K562 (cell line): ENCODE measurements at regions not wholly inside any gene's neighbourhood (a gene's known extent, or its start where the extent isn't known, plus 50 kb on each side); places are given as distances from the start of the nearest gene placed in this dataset.
A peak's percentile ranks its signal among the peaks of the same experiment; 100 is the strongest.

Experiments used
- ATAC-seq: fragments of 200-7000 bp; cut with Tn5 transposase; 3 replicates; pipeline ENCODE4 v1.9.1; 2020; ENCODE audit warnings: moderate library complexity
- BruUV-seq: library from RNA; stranded (reverse); fragments of 400-500 nt; replicated peaks from 2 replicates; lab custom pipeline; 2021; lab: Mats Ljungman, UMichigan
- CTCF ChIA-PET: fragments of 300-600 bp; formaldehyde crosslinking; extraction: SDS; loops from one replicate; lab custom pipeline; 2021; ENCODE audit warnings: low intra/inter-chr PET ratio; lab: Yijun Ruan, JAX
- POLR2A ChIA-PET: fragments of 300-600, 350-650 bp; sonication (Branson Sonifier 250); formaldehyde crosslinking; extraction: SDS; loops from one replicate; lab custom pipeline; 2021; ENCODE audit warnings: antibody characterized with exemption, inconsistent platforms; lab: Yijun Ruan, JAX
- DNase-seq, 4 experiments: peaks; one replicate each; pipeline versions ENCODE4 v3.0.0 to v3.0.0-alpha.2; 2011 to 2018; ENCODE audit warnings: low spot score in 3 of 4, mixed read lengths in 3 of 4; ENCODE audit errors: extremely low read depth in 1 of 4
- FAIRE-seq: peaks from 2 replicates; lab custom pipeline; 2011; peaks lifted over from hg19 to GRCh38; lab: Jason Lieb, UNC
- H2AFZ ChIP-seq: 2 replicates; pipeline ENCODE4 v1.6.0; 2011; ENCODE audit warnings: low read depth, low read length, control low read depth, inconsistent platforms
- H3K27ac ChIP-seq: fragments of 200-600 bp; 3 replicates; pipeline ENCODE4 v1.8.0; 2011; ENCODE audit warnings: low read depth, mild to moderate bottlenecking, control low read depth, inconsistent platforms, low read length, moderate library complexity, mixed read lengths; ENCODE audit errors: extremely low read depth
- H3K27me3 ChIP-seq, 2 experiments: fragments of 300-600 bp in 1 of 2; 2 replicates in 1 of 2; 3 replicates in 1 of 2; pipeline versions ENCODE4 v1.6.0 to v1.8.0; 2011; ENCODE audit warnings: inconsistent platforms in 2 of 2, low read length in 2 of 2, mild to moderate bottlenecking in 1 of 2, mixed read lengths in 1 of 2, moderate library complexity in 1 of 2; ENCODE audit not compliant: control insufficient read depth in 2 of 2, insufficient read depth in 2 of 2
- H3K36me3 ChIP-seq: fragments of 300-600 bp; 3 replicates; pipeline ENCODE4 v1.8.0; 2011; ENCODE audit warnings: mild to moderate bottlenecking, low read length, inconsistent platforms; ENCODE audit not compliant: control insufficient read depth, insufficient read depth
- H3K4me1 ChIP-seq, 2 experiments: fragments of 200-600 bp in 1 of 2; replicated peaks in 1 of 2; 2 replicates in 1 of 2; 3 replicates in 1 of 2; pipeline versions ENCODE4 v1.5.1 to v1.8.0; 2011; ENCODE audit warnings: inconsistent platforms in 2 of 2, low read length in 2 of 2, mild to moderate bottlenecking in 1 of 2, mixed read lengths in 1 of 2, moderate library complexity in 1 of 2; ENCODE audit not compliant: control insufficient read depth in 2 of 2, insufficient read depth in 2 of 2
- H3K4me2 ChIP-seq: 2 replicates; pipeline ENCODE4 v1.6.1; 2011; ENCODE audit warnings: low read length, control low read depth, inconsistent platforms, mixed read lengths; ENCODE audit not compliant: insufficient read depth
- H3K4me3 ChIP-seq: fragments of 200-600 bp; sonication (generic), shearing (Covaris generic); 2 replicates; pipeline ENCODE4 v1.5.1; 2016; ENCODE audit warnings: control low read depth, inconsistent platforms
- H3K79me2 ChIP-seq: fragments of 200-600 bp; 3 replicates; pipeline ENCODE4 v1.8.0; 2011; ENCODE audit warnings: low read length, inconsistent platforms; ENCODE audit not compliant: control insufficient read depth, insufficient read depth
- H3K9ac ChIP-seq, 2 experiments: 2 replicates each; pipeline versions ENCODE4 v1.6.0 to v1.6.1; 2011; ENCODE audit warnings: low read depth in 2 of 2, low read length in 2 of 2, control low read depth in 1 of 2, inconsistent platforms in 1 of 2, mild to moderate bottlenecking in 1 of 2, mixed read lengths in 1 of 2; ENCODE audit not compliant: insufficient read depth in 1 of 2
- H3K9me1 ChIP-seq: one replicate; pipeline ENCODE4 v1.6.0; 2011; ENCODE audit warnings: inconsistent platforms, mild to moderate bottlenecking, low read length, moderate library complexity; ENCODE audit not compliant: control insufficient read depth, insufficient read depth
- H3K9me3 ChIP-seq: replicated peaks from 2 replicates; pipeline ENCODE4 v1.5.1; 2011; ENCODE audit warnings: low read depth, low read length, inconsistent platforms; ENCODE audit not compliant: control insufficient read depth, insufficient read depth
- H4K20me1 ChIP-seq: replicated peaks from 2 replicates; pipeline ENCODE4 v1.6.1; 2011; ENCODE audit warnings: low read length, inconsistent platforms, mixed read lengths; ENCODE audit not compliant: control insufficient read depth, insufficient read depth
- CEBPB ChIP-seq: fragments of 450-650 bp; IDR thresholded peaks from 2 replicates; pipeline ENCODE4 v1.6.1; 2016; ENCODE audit warnings: missing genetic modification characterization, missing compliant biosample characterization
- EHMT2 ChIP-seq: fragments of 450-650 bp; IDR thresholded peaks from 2 replicates; pipeline ENCODE4 v1.6.1; 2018; ENCODE audit warnings: antibody characterized with exemption
- MTA1 ChIP-seq: fragments of 450-650 bp; IDR thresholded peaks from 2 replicates; pipeline ENCODE4 v1.6.1; 2017; ENCODE audit warnings: borderline replicate concordance
- MYBL2 ChIP-seq, 2 experiments: fragments of 450-650 bp in 1 of 2; sonication (generic) in 1 of 2; formaldehyde crosslinking in 1 of 2; IDR thresholded peaks; 2 replicates each; pipeline versions ENCODE4 v1.6.1 to v1.8.1; 2017 to 2022; ENCODE audit warnings: borderline replicate concordance in 1 of 2, inconsistent platforms in 1 of 2, low read depth in 1 of 2, mild to moderate bottlenecking in 1 of 2, missing genetic modification reagents in 1 of 2, moderate library complexity in 1 of 2
- RFX1 ChIP-seq: fragments of 450-650 bp; IDR thresholded peaks from 2 replicates; pipeline ENCODE4 v1.6.1; 2016; ENCODE audit warnings: mild to moderate bottlenecking, moderate library complexity
- SNIP1 ChIP-seq: fragments of 450-650 bp; IDR thresholded peaks from 2 replicates; pipeline ENCODE4 v1.7.1; 2017; ENCODE audit warnings: low read depth, mild to moderate bottlenecking
- ZNF778 ChIP-seq: fragments of 450-650 bp; formaldehyde crosslinking; IDR thresholded peaks from 2 replicates; pipeline ENCODE4 v1.4.0; 2020; ENCODE audit warnings: mild to moderate bottlenecking, moderate library complexity
- WGBS: fragments of 100-300 bp; shearing (Covaris generic); methylation state at CpG from one replicate; pipeline ENCODE4 v1.1.6; 2016; ENCODE audit warnings: low coverage, mixed read lengths; ENCODE audit not compliant: insufficient coverage; ENCODE audit errors: missing lambda C conversion rate; 5-methylcytosine and 5-hydroxymethylcytosine counted together
- in situ Hi-C: fragments of 300-500 bp; cut with MboI; formaldehyde crosslinking; loops from 4 replicates; pipeline ENCODE4 v1.15.0; 2018; ENCODE audit warnings: inconsistent platforms, mixed read lengths
- intact Hi-C: fragments of 100-400 bp; cut with micrococcal nuclease; formaldehyde crosslinking; loops from 2 replicates; pipeline ENCODE4 v1.14.2; 2022
- TF ChIP-seq, protein P1 (sequence below): sonication (generic); formaldehyde crosslinking; IDR thresholded peaks from 2 replicates; pipeline ENCODE4 v1.8.1; 2023; ENCODE audit warnings: mild to moderate bottlenecking, missing genetic modification reagents

DNA sequence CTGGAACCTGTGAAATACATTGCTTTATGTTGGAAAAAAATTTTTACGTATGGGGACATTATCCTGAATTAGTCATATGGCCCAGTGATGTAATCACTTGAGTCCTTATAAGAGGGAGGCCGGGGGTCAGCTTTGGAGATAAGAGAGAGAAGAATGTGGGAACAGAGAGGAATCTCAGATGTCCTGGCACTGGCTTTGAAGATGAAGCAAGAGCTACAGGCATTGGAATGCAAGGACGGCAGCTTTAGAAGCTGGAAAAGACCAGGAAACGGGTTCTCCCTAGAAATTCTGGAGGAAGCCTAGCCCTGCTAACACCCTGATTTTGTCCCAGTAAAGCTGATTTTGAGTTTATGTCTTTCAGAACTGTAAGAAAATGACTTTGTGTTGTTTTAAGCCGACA lies 1129.9 kb upstream of the GYPC start:
- FAIRE-seq (no peak), ATAC-seq (no peak), DNase-seq (no peak)
- no peaks in the 10 kb centered on the region for H3K27me3 ChIP-seq
- H3K27ac ChIP-seq: no peak overlapping the region
- no TSS peak for BruUV-seq
- H2AFZ ChIP-seq: no peak overlapping the region
- no peak for TF ChIP-seq ZNF778 (CRISPR knock-in tag)
- TF ChIP-seq, protein P1, sequence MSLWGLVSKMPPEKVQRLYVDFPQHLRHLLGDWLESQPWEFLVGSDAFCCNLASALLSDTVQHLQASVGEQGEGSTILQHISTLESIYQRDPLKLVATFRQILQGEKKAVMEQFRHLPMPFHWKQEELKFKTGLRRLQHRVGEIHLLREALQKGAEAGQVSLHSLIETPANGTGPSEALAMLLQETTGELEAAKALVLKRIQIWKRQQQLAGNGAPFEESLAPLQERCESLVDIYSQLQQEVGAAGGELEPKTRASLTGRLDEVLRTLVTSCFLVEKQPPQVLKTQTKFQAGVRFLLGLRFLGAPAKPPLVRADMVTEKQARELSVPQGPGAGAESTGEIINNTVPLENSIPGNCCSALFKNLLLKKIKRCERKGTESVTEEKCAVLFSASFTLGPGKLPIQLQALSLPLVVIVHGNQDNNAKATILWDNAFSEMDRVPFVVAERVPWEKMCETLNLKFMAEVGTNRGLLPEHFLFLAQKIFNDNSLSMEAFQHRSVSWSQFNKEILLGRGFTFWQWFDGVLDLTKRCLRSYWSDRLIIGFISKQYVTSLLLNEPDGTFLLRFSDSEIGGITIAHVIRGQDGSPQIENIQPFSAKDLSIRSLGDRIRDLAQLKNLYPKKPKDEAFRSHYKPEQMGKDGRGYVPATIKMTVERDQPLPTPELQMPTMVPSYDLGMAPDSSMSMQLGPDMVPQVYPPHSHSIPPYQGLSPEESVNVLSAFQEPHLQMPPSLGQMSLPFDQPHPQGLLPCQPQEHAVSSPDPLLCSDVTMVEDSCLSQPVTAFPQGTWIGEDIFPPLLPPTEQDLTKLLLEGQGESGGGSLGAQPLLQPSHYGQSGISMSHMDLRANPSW (CRISPR knock-in tag): no peak
- no peak for TF ChIP-seq EHMT2
- 0% methylated on average over 5 of the region's 5 CpGs for WGBS
- no peak overlapping the region for H3K9ac ChIP-seq
- no peak overlapping the region for H3K4me3 ChIP-seq
- in situ Hi-C loops (no loop called here), intact Hi-C loops (no loop called here)
- H3K9me3 ChIP-seq: no peaks in the 10 kb centered on the region
- ChIA-PET CTCF (no interaction called here), POLR2A (no interaction called here)
- no peaks in the 10 kb centered on the region for H4K20me1 ChIP-seq
- H3K79me2 ChIP-seq: no peaks in the 10 kb centered on the region
- H3K9me1 ChIP-seq: no peaks in the 10 kb centered on the region
- no peaks in the 10 kb centered on the region for H3K36me3 ChIP-seq
- no peak overlapping the region for H3K4me2 ChIP-seq
- no peaks in the 10 kb centered on the region for H3K4me1 ChIP-seq

DNA sequence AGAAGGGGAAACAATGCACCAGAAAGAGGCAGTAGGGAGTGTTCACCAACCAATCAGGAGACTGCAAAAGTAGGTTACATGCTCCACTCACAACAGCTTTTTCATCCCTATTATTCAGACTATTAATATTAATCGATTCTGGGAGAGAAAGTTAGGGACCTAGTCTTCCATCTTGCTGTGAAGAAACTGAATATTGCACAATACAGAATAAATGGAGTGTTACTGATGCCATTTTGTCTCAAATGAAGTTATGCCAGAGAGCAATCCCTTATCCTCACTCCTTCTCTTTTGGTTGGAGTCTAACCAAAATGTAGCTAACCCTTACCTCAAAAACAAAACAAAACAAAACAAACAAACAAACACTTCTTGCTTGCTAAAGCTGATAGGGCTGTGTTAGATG lies 1120.9 kb upstream of the GYPC start:
- intact Hi-C loops: no loop called here
- Histone ChIP-seq H3K27ac (no peak overlapping the region), H4K20me1 (no peaks in the 10 kb centered on the region), H3K4me1 (no peaks in the 10 kb centered on the region), H2AFZ (no peak overlapping the region), H3K36me3 (no peaks in the 10 kb centered on the region), H3K4me3 (no peak overlapping the region), H3K79me2 (no peaks in the 10 kb centered on the region), H3K27me3 (no peaks in the 10 kb centered on the region), H3K9me3 (no peaks in the 10 kb centered on the region), H3K9ac (no peak overlapping the region), H3K9me1 (no peaks in the 10 kb centered on the region), H3K4me2 (no peak overlapping the region)
- WGBS: 0% methylated on average over 1 of the region's 1 CpG
- no peak for ATAC-seq
- ChIA-PET POLR2A (no interaction called here), CTCF (no interaction called here)
- in situ Hi-C loops: no loop called here
- DNase-seq: no peak
- FAIRE-seq: no peak
- no peak for TF ChIP-seq MTA1
- TF ChIP-seq MYBL2 (IDR thresholded peaks at IDR 0.05; ENCODE audit: low read depth): no peak
- no peak for TF ChIP-seq MYBL2 (CRISPR knock-in tag; IDR thresholded peaks at IDR 0.05; ENCODE audit: borderline replicate concordance)
- no peak for TF ChIP-seq SNIP1
- 0 out of 2 replicates have a peak, but pooled peaks have one; percentile 22 for TF ChIP-seq CEBPB
- no peak for TF ChIP-seq RFX1
- BruUV-seq: no TSS peak
